GM12892 (cell line): ENCODE measurements at regions not wholly inside any gene's neighbourhood (a gene's known extent, or its start where the extent isn't known, plus 50 kb on each side); places are given as distances from the start of the nearest gene placed in this dataset.

ENCODE experiments used
- POLR2A ChIP-seq: IDR thresholded peaks from 2 replicates; pipeline ENCODE4 v1.6.1; 2011; ENCODE audit warnings: low read depth, low read length, control low read depth
- POLR2AphosphoS5 ChIP-seq: IDR thresholded peaks from 2 replicates; pipeline ENCODE4 v1.6.1; 2011; ENCODE audit warnings: low read depth, low read length, control low read depth

GRCh38 chrX:140433582-140433981 is 71.3 kb downstream of the SOX3 start:
- TF ChIP-seq POLR2A (no peak), POLR2AphosphoS5 (no peak)
